ENCODE measurements at regions not wholly inside any gene's neighbourhood (a gene's known extent, or its start where the extent isn't known, plus 50 kb on each side); places are given as distances from the start of the nearest gene placed in this dataset.

GRCh38 chr2:153812632-153813031 lies 59.1 kb upstream of the GALNT13 start:
- no peak for DNase-seq
- Mint-ChIP-seq H3K4me3 (no peak overlapping the region), H3K9me3 (no peaks in the 10 kb centered on the region), H3K27me3 (ENCODE audit: low read depth, poor library complexity) (no peaks in the 10 kb centered on the region), H3K36me3 (ENCODE audit: low read depth) (no peaks in the 10 kb centered on the region), H3K4me1 (no peaks in the 10 kb centered on the region), H3K27ac (no peak overlapping the region)
- TF ChIP-seq CTCF (IDR thresholded peaks at IDR 0.05): no peak

GRCh38 chr2:153818242-153818641 lies 53.5 kb upstream of the GALNT13 start:
- no peak overlapping the region for H3K27ac Mint-ChIP-seq
- no peak overlapping the region for H3K4me3 Mint-ChIP-seq
- H3K36me3 Mint-ChIP-seq (ENCODE audit: low read depth): no peaks in the 10 kb centered on the region
- H3K4me1 Mint-ChIP-seq: no peaks in the 10 kb centered on the region
- no peak for TF ChIP-seq CTCF (IDR thresholded peaks at IDR 0.05)
- no peaks in the 10 kb centered on the region for H3K9me3 Mint-ChIP-seq
- no peaks in the 10 kb centered on the region for H3K27me3 Mint-ChIP-seq (ENCODE audit: low read depth, poor library complexity)
- DNase-seq: no peak

- H3K9me3 Mint-ChIP-seq: no peaks in the 10 kb centered on the region
- H3K4me3 Mint-ChIP-seq: no peak overlapping the region
- H3K4me1 Mint-ChIP-seq: no peaks in the 10 kb centered on the region
- no peaks in the 10 kb centered on the region for H3K27me3 Mint-ChIP-seq (ENCODE audit: low read depth, poor library complexity)
- no peaks in the 10 kb centered on the region for H3K36me3 Mint-ChIP-seq (ENCODE audit: low read depth)
- H3K27ac Mint-ChIP-seq: no peak overlapping the region
- TF ChIP-seq CTCF (IDR thresholded peaks at IDR 0.05): no peak
- DNase-seq: no peak
These were observed 52.6 kb upstream of the GALNT13 start for GRCh38 chr2:153819074-153819473.

GRCh38 chr2:153819501-153819900 lies 52.2 kb upstream of the GALNT13 start:
- no peak for TF ChIP-seq CTCF (IDR thresholded peaks at IDR 0.05)
- no peaks in the 10 kb centered on the region for H3K36me3 Mint-ChIP-seq (ENCODE audit: low read depth)
- no peak for DNase-seq
- H3K4me3 Mint-ChIP-seq: no peak overlapping the region
- no peaks in the 10 kb centered on the region for H3K9me3 Mint-ChIP-seq
- H3K27ac Mint-ChIP-seq: no peak overlapping the region
- no peaks in the 10 kb centered on the region for H3K27me3 Mint-ChIP-seq (ENCODE audit: low read depth, poor library complexity)
- no peaks in the 10 kb centered on the region for H3K4me1 Mint-ChIP-seq

Data from nephron progenitor cell (in vitro differentiated cells).